H9 (cell line): ENCODE measurements at regions not wholly inside any gene's neighbourhood (a gene's known extent, or its start where the extent isn't known, plus 50 kb on each side); places are given as distances from the start of the nearest gene placed in this dataset.

ENCODE experiments used
- DNase-seq: peaks from one replicate; pipeline ENCODE4 v3.0.0-alpha.2; 2017
- H2AFZ ChIP-seq: one replicate; pipeline ENCODE4 v1.6.1; 2013; ENCODE audit warnings: mild to moderate bottlenecking, low read length, control low read depth, moderate library complexity
- H2AK5ac ChIP-seq: 2 replicates; pipeline ENCODE4 v1.6.1; 2013; ENCODE audit warnings: low read length, control low read depth, mixed read lengths; ENCODE audit not compliant: insufficient read length
- H2BK120ac ChIP-seq: one replicate; pipeline ENCODE4 v1.6.1; 2013; ENCODE audit warnings: low read depth, mild to moderate bottlenecking, low read length, control low read depth, inconsistent platforms; ENCODE audit not compliant: poor library complexity, severe bottlenecking
- H2BK12ac ChIP-seq: 2 replicates; pipeline ENCODE4 v1.6.1; 2013; ENCODE audit warnings: low read length, control low read depth, mixed read lengths, low read depth; ENCODE audit not compliant: insufficient read length
- H2BK15ac ChIP-seq: 2 replicates; pipeline ENCODE4 v1.6.1; 2013; ENCODE audit warnings: low read depth, low read length, control low read depth
- H2BK20ac ChIP-seq: one replicate; pipeline ENCODE4 v1.6.1; 2013; ENCODE audit warnings: low read depth, mild to moderate bottlenecking, low read length, control low read depth, inconsistent platforms; ENCODE audit not compliant: poor library complexity, severe bottlenecking
- H2BK5ac ChIP-seq: 2 replicates; pipeline ENCODE4 v1.6.1; 2013; ENCODE audit warnings: low read length, control low read depth, mixed read lengths; ENCODE audit not compliant: insufficient read length
- H3K14ac ChIP-seq: 2 replicates; pipeline ENCODE4 v1.6.1; 2013; ENCODE audit warnings: low read length, control low read depth; ENCODE audit not compliant: insufficient read depth
- H3K18ac ChIP-seq: 2 replicates; pipeline ENCODE4 v1.6.1; 2013; ENCODE audit warnings: low read depth, mild to moderate bottlenecking, mixed read lengths, low read length, control low read depth; ENCODE audit not compliant: insufficient read length
- H3K23ac ChIP-seq: 2 replicates; pipeline ENCODE4 v1.6.1; 2013; ENCODE audit warnings: low read length, control low read depth, mixed read lengths, low read depth; ENCODE audit not compliant: insufficient read length
- H3K23me2 ChIP-seq: 2 replicates; pipeline ENCODE4 v1.6.1; 2013; ENCODE audit warnings: low read depth, mild to moderate bottlenecking, mixed read lengths, low read length, control low read depth; ENCODE audit not compliant: insufficient read length, poor library complexity, severe bottlenecking
- H3K27ac ChIP-seq: 2 replicates; pipeline ENCODE4 v1.5.1; 2013; ENCODE audit warnings: low read length, control low read depth, mixed read lengths, low read depth; ENCODE audit not compliant: insufficient read length
- H3K27me3 ChIP-seq: 2 replicates; pipeline ENCODE4 v1.6.1; 2013; ENCODE audit warnings: low read length, control low read depth, inconsistent platforms; ENCODE audit not compliant: insufficient read depth
- H3K4ac ChIP-seq: 2 replicates; pipeline ENCODE4 v1.6.1; 2013; ENCODE audit warnings: low read depth, mild to moderate bottlenecking, control low read depth, inconsistent platforms, low read length, moderate library complexity
- H3K4me1 ChIP-seq: 2 replicates; pipeline ENCODE4 v1.6.1; 2013; ENCODE audit warnings: low read length, control low read depth, inconsistent platforms; ENCODE audit not compliant: insufficient read depth
- H3K4me2 ChIP-seq: 2 replicates; pipeline ENCODE4 v1.6.1; 2013; ENCODE audit warnings: low read length, control low read depth, mixed read lengths; ENCODE audit not compliant: insufficient read length, insufficient read depth
- H3K56ac ChIP-seq: 2 replicates; pipeline ENCODE4 v1.6.1; 2013; ENCODE audit warnings: low read depth, mild to moderate bottlenecking, mixed read lengths, low read length, control low read depth; ENCODE audit not compliant: insufficient read length
- H3K79me1 ChIP-seq: 2 replicates; pipeline ENCODE4 v1.6.1; 2013; ENCODE audit warnings: low read depth, mild to moderate bottlenecking, moderate library complexity, low read length, control low read depth, inconsistent platforms; ENCODE audit not compliant: insufficient read depth, poor library complexity, severe bottlenecking
- H3K79me2 ChIP-seq: 2 replicates; pipeline ENCODE4 v1.6.1; 2013; ENCODE audit warnings: low read length, control low read depth, inconsistent platforms; ENCODE audit not compliant: insufficient read depth
- H3K9ac ChIP-seq: 2 replicates; pipeline ENCODE4 v1.6.1; 2013; ENCODE audit warnings: low read length, control low read depth, mixed read lengths; ENCODE audit not compliant: insufficient read length; ENCODE audit errors: extremely low read depth
- H3K9me3 ChIP-seq: one replicate; pipeline ENCODE4 v1.6.1; 2013; ENCODE audit warnings: low read depth, low read length, inconsistent platforms; ENCODE audit not compliant: control insufficient read depth
- H3T11ph ChIP-seq: one replicate; pipeline ENCODE4 v1.6.1; 2013; ENCODE audit warnings: mild to moderate bottlenecking, low read length, control low read depth, inconsistent platforms
- H4K20me1 ChIP-seq: one replicate; pipeline ENCODE4 v1.6.1; 2013; ENCODE audit not compliant: control insufficient read depth, insufficient read length, insufficient read depth
- H4K5ac ChIP-seq: 2 replicates; pipeline ENCODE4 v1.6.1; 2013; ENCODE audit warnings: low read depth, mild to moderate bottlenecking, mixed read lengths, low read length, control low read depth; ENCODE audit not compliant: insufficient read length
- H4K8ac ChIP-seq: replicated peaks from 2 replicates; pipeline ENCODE4 v1.6.1; 2013; ENCODE audit warnings: low read length, control low read depth, mixed read lengths, low read depth; ENCODE audit not compliant: insufficient read length
- H4K91ac ChIP-seq: 2 replicates; pipeline ENCODE4 v1.6.1; 2013; ENCODE audit warnings: low read depth, mild to moderate bottlenecking, moderate library complexity, mixed read lengths, low read length, control low read depth; ENCODE audit not compliant: insufficient read length
- H3K27ac Mint-ChIP-seq, 3 experiments: 2 replicates in 2 of 3; 3 replicates in 1 of 3; pipeline ENCODE4 v1.8.0; 2020 to 2021; ENCODE audit warnings: mixed read lengths in 3 of 3, mild to moderate bottlenecking in 1 of 3, moderate library complexity in 1 of 3
- H3K27me3 Mint-ChIP-seq: 2 replicates; pipeline ENCODE4 v1.8.0; 2021; ENCODE audit warnings: low read depth, mild to moderate bottlenecking, moderate library complexity, mixed read lengths
- H3K36me3 Mint-ChIP-seq, 3 experiments: 2 replicates in 2 of 3; 3 replicates in 1 of 3; pipeline ENCODE4 v1.8.0; 2020 to 2021; ENCODE audit warnings: low read depth in 3 of 3, mixed read lengths in 3 of 3; ENCODE audit not compliant: insufficient read depth in 1 of 3
- H3K4me1 Mint-ChIP-seq, 2 experiments: 2 replicates each; pipeline ENCODE4 v1.8.0; 2020; ENCODE audit warnings: mixed read lengths in 2 of 2
- H3K4me3 Mint-ChIP-seq, 2 experiments: 2 replicates in 1 of 2; 3 replicates in 1 of 2; pipeline ENCODE4 v1.8.0; 2020 to 2021; ENCODE audit warnings: mild to moderate bottlenecking in 2 of 2, mixed read lengths in 2 of 2, moderate library complexity in 1 of 2
- H3K9me3 Mint-ChIP-seq, 2 experiments: 2 replicates in 1 of 2; 3 replicates in 1 of 2; pipeline ENCODE4 v1.8.0; 2020; ENCODE audit warnings: mild to moderate bottlenecking in 2 of 2, mixed read lengths in 2 of 2, moderate library complexity in 1 of 2
- CTCF ChIP-seq: fragments of 200-600 bp; sonication (generic); conservative IDR thresholded peaks from 3 replicates; pipeline ENCODE4 v1.8.0; 2021; ENCODE audit warnings: antibody characterized with exemption, mild to moderate bottlenecking
- WGBS: extraction: QIAGEN DNeasy Blood & Tissue Kit; methylation state at CpG from one replicate; pipeline ENCODE4 v1.1.7; 2013; ENCODE audit warnings: missing lambda C conversion rate, low lambda C conversion rate, mixed read lengths; ENCODE audit not compliant: insufficient read length; ENCODE audit errors: extremely low coverage; 5-methylcytosine and 5-hydroxymethylcytosine counted together

GRCh38 chr22:34035209-34035608, 114.9 kb upstream of the LARGE1 start:
- no peak overlapping the region for H2BK15ac ChIP-seq
- no peak overlapping the region for H2BK5ac ChIP-seq
- no peaks in the 10 kb centered on the region for H3K79me2 ChIP-seq
- H3K23me2 ChIP-seq, result no peaks in the 10 kb centered on the region
- no peaks in the 10 kb centered on the region for H4K20me1 ChIP-seq
- Mint-ChIP-seq H3K27me3 (peaks cover 31% of the 10 kb centered on the region), H3K4me1 (peaks cover 2 to 5% of the 10 kb centered on the region in 2 experiments; a peak in 1 of 4 replicates), H3K4me3 (no peak overlapping the region), H3K9me3 (peaks cover 4% of the 10 kb centered on the region in 2 experiments; a peak in 3 of 5 replicates), H3K27ac (no peak overlapping the region), H3K36me3 (no peaks in the 10 kb centered on the region)
- H2AK5ac ChIP-seq, result no peak overlapping the region
- WGBS, result no CpG with 5 or more reads among the region's 1 CpG
- H3K23ac ChIP-seq, result no peak overlapping the region
- no peak overlapping the region for H4K91ac ChIP-seq
- DNase-seq, result no peak
- no peak overlapping the region for H4K5ac ChIP-seq
- H2BK12ac ChIP-seq, result no peak overlapping the region
- no peak overlapping the region for H3K27ac ChIP-seq
- no peaks in the 10 kb centered on the region for H3K9me3 ChIP-seq
- no peak for TF ChIP-seq CTCF
- no peak overlapping the region for H3K18ac ChIP-seq
- no peak overlapping the region for H2BK120ac ChIP-seq
- H3K9ac ChIP-seq, result no peak overlapping the region
- no peaks in the 10 kb centered on the region for H3K4me1 ChIP-seq
- no peak overlapping the region for H4K8ac ChIP-seq
- no peak overlapping the region for H2BK20ac ChIP-seq
- no peak overlapping the region for H3K14ac ChIP-seq
- H3K4me2 ChIP-seq, result no peak overlapping the region
- no peak overlapping the region for H3K56ac ChIP-seq
- no peaks in the 10 kb centered on the region for H3K79me1 ChIP-seq
- no peak overlapping the region for H2AFZ ChIP-seq
- H3T11ph ChIP-seq, result no peak overlapping the region
- H3K27me3 ChIP-seq, result no peaks in the 10 kb centered on the region
- no peak overlapping the region for H3K4ac ChIP-seq
